ENCODE measurements at regions not wholly inside any gene's neighbourhood (a gene's known extent, or its start where the extent isn't known, plus 50 kb on each side); places are given as distances from the start of the nearest gene placed in this dataset.

DNA sequence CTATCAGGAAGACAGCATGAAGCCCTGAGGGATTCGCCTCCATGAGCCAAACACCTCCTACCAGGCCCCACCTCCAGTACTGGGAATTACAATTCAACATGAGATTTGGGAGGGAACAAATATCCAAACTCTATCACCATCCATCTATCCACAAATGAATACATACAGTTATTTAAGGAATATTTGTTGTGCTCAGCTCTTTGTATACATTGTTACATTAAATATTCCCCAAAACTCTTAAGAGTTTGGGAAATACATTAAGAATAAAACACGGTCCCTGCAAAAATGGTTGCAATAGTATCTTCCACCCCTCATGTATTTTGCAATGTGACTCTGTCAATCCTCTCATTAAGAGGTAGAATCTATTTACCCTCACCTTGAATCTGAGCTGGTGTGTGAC lies 109.8 kb upstream of the PLXNC1 start (continued):
- TF ChIP-seq NKRF (conservative IDR thresholded peaks at IDR 0.05) (no peak), DPF2 (IDR thresholded peaks at IDR 0.05) (no peak), RBBP5 (conservative IDR thresholded peaks at IDR 0.05) (no peak), ZNF24 (IDR thresholded peaks at IDR 0.05) (no peak), SREBF2 (IDR thresholded peaks at IDR 0.05; ENCODE audit: low read length) (no peak), BRCA1 (IDR thresholded peaks at IDR 0.05; ENCODE audit: low read depth, low read length) (no peak)
- TF ChIP-seq, protein P1, sequence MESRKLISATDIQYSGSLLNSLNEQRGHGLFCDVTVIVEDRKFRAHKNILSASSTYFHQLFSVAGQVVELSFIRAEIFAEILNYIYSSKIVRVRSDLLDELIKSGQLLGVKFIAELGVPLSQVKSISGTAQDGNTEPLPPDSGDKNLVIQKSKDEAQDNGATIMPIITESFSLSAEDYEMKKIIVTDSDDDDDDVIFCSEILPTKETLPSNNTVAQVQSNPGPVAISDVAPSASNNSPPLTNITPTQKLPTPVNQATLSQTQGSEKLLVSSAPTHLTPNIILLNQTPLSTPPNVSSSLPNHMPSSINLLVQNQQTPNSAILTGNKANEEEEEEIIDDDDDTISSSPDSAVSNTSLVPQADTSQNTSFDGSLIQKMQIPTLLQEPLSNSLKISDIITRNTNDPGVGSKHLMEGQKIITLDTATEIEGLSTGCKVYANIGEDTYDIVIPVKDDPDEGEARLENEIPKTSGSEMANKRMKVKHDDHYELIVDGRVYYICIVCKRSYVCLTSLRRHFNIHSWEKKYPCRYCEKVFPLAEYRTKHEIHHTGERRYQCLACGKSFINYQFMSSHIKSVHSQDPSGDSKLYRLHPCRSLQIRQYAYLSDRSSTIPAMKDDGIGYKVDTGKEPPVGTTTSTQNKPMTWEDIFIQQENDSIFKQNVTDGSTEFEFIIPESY (IDR thresholded peaks at IDR 0.05) = no peak

DNA sequence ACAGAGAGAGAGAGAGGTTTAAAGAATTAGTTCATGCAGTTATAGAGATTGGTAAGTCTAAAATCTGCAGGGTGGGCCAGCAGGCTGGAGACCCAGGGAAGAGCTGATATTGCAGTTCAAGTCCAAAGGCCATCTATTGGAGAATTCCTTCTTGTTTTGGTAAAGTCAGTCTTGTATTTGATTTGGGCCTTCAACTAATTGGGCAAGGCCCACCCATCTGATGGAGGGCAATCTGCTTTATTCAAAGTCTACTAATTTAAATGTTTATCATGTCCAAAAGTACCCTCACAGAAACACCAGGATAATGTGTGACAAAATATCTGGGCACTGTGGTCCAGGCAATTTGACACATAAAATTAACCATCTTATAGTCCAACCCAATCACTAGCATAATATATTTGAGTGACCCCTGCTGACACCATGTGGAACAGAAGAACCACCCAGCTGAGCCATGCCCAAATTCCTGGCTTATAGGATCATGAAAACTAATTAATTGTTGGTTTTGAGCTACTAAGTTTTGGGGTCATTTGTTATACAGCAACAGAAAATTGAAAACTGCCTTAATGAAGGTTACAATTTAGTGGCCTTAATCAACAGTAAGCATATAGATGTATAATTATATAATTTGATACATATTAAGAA lies 109.1 kb upstream of the PLXNC1 start:
- ChIA-PET SMC1A (ENCODE audit: uncharacterized antibody, unreplicated experiment) (no interaction called here), POLR2A (no interaction called here), RAD21 (ENCODE audit: unreplicated experiment) (interaction anchor here (1.5 kb wide), 1 partner anchor 63 kb away, joined by 4 read pairs; no protein-coding TSS in a partner anchor), CTCF (interaction anchor here (1.8 kb wide), 1 partner anchor 63 kb away, joined by 9 read pairs; no protein-coding TSS in a partner anchor)
- Histone ChIP-seq H3K27ac (ENCODE audit: control insufficient read depth, insufficient read depth) (no peak overlapping the region), H3K9ac (ENCODE audit: control insufficient read depth, insufficient read depth, low read length) (no peak overlapping the region), H3K4me1 (ENCODE audit: control insufficient read depth, insufficient read depth, low read length) (no peaks in the 10 kb centered on the region), H3K9me3 (replicated peaks; ENCODE audit: control insufficient read depth, insufficient read depth, low read length) (no peaks in the 10 kb centered on the region; the same call in 2 of the 3 replicates), H4K20me1 (ENCODE audit: control insufficient read depth, insufficient read depth) (no peaks in the 10 kb centered on the region), H3K4me2 (ENCODE audit: control insufficient read depth, insufficient read depth) (no peak overlapping the region), H3K36me3 (ENCODE audit: control insufficient read depth in 2 of 2, insufficient read depth in 2 of 2, low read length in 1 of 2) (no peaks in the 10 kb centered on the region), H2AFZ (ENCODE audit: control insufficient read depth, low read depth, low read length) (no peak overlapping the region), H3K27me3 (replicated peaks in 1 of 2; ENCODE audit: control insufficient read depth in 2 of 2, insufficient read depth in 2 of 2, low read length in 1 of 2) (no peaks in the 10 kb centered on the region; a peak in 1 of 4 replicates), H3K79me2 (ENCODE audit: control insufficient read depth, insufficient read depth, low read length) (no peaks in the 10 kb centered on the region), H3K4me3 (no peak overlapping the region)
- FAIRE-seq = no peak
- no TSS peak for BruUV-seq (replicated peaks)
- ATAC-seq = no peak
- no peak for DNase-seq (ENCODE audit: low read depth, low spot score)
- in situ Hi-C loops (cut with MboI) (no loop called here), intact Hi-C loops (cut with micrococcal nuclease; ENCODE audit: unreplicated experiment) (no loop called here)
- TF ChIP-seq NRF1 (conservative IDR thresholded peaks at IDR 0.05; ENCODE audit: low read depth, low read length) = no peak
- TF ChIP-seq, protein P2, sequence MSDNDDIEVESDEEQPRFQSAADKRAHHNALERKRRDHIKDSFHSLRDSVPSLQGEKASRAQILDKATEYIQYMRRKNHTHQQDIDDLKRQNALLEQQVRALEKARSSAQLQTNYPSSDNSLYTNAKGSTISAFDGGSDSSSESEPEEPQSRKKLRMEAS (IDR thresholded peaks at IDR 0.05; ENCODE audit: low read depth, low read length) = no peak
- no peak for TF ChIP-seq CBFB (IDR thresholded peaks at IDR 0.05; ENCODE audit: low read depth)
- TF ChIP-seq PAX8 (IDR thresholded peaks at IDR 0.05) = no peak
- TF ChIP-seq EP300 (IDR thresholded peaks at IDR 0.05; ENCODE audit: borderline replicate concordance in 1 of 2, control insufficient read depth in 1 of 2, low read depth in 2 of 2, low read length in 2 of 2) = no peak
- TF ChIP-seq EZH2 (IDR thresholded peaks at IDR 0.05; ENCODE audit: borderline replicate concordance, control insufficient read depth, low read depth, low read length) = no peak
- TF ChIP-seq JUND (IDR thresholded peaks at IDR 0.05; ENCODE audit: low read depth, low read length) = no peak
- TF ChIP-seq FOXM1 (IDR thresholded peaks at IDR 0.05; ENCODE audit: low read depth, low read length) = no peak
- no peak for TF ChIP-seq NFIC (IDR thresholded peaks at IDR 0.05; ENCODE audit: low read depth, low read length)
- TF ChIP-seq NR2C2 (IDR thresholded peaks at IDR 0.05; ENCODE audit: borderline replicate concordance, control insufficient read depth, insufficient read length, low read depth) = no peak
